ENCODE measurements at regions not wholly inside any gene's neighbourhood (a gene's known extent, or its start where the extent isn't known, plus 50 kb on each side); places are given as distances from the start of the nearest gene placed in this dataset.

GRCh38 chr14:42277840-42278239 lies 671.2 kb downstream of the LRFN5 start:
- H3K4me2 ChIP-seq (ENCODE audit: extremely low read depth, insufficient read depth, low read length), result no peak overlapping the region
- TF ChIP-seq, protein P1, sequence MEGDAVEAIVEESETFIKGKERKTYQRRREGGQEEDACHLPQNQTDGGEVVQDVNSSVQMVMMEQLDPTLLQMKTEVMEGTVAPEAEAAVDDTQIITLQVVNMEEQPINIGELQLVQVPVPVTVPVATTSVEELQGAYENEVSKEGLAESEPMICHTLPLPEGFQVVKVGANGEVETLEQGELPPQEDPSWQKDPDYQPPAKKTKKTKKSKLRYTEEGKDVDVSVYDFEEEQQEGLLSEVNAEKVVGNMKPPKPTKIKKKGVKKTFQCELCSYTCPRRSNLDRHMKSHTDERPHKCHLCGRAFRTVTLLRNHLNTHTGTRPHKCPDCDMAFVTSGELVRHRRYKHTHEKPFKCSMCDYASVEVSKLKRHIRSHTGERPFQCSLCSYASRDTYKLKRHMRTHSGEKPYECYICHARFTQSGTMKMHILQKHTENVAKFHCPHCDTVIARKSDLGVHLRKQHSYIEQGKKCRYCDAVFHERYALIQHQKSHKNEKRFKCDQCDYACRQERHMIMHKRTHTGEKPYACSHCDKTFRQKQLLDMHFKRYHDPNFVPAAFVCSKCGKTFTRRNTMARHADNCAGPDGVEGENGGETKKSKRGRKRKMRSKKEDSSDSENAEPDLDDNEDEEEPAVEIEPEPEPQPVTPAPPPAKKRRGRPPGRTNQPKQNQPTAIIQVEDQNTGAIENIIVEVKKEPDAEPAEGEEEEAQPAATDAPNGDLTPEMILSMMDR (conservative IDR thresholded peaks at IDR 0.05 in 1 of 2, IDR thresholded peaks at IDR 0.05 in 1 of 2; ENCODE audit: low read depth in 1 of 2, low read length in 2 of 2), result no peak
- TF ChIP-seq EZH2 (IDR thresholded peaks at IDR 0.05; ENCODE audit: low read length, missing control alignments), result no peak
- H3K36me3 ChIP-seq (ENCODE audit: control insufficient read depth, insufficient read depth, low read length), result no peaks in the 10 kb centered on the region
- no peaks in the 10 kb centered on the region for H3K79me2 ChIP-seq (ENCODE audit: control insufficient read depth, insufficient read depth, low read length)
- H3K9ac ChIP-seq (ENCODE audit: insufficient read depth, low read length), result no peak overlapping the region
- no peaks in the 10 kb centered on the region for H3K9me3 ChIP-seq (ENCODE audit: control insufficient read depth, insufficient read depth, low read depth, low read length)
- no peak overlapping the region for H3K27ac ChIP-seq (ENCODE audit: insufficient read depth, low read length)
- H3K4me1 ChIP-seq (ENCODE audit: control insufficient read depth, extremely low read depth, insufficient read depth, low read length), result no peaks in the 10 kb centered on the region
- no peak for DNase-seq (ENCODE audit: low read depth in 2 of 2)
- H2AFZ ChIP-seq (ENCODE audit: low read length), result no peak overlapping the region
- H4K20me1 ChIP-seq (ENCODE audit: control insufficient read depth, extremely low read depth, insufficient read depth, low read length), result no peaks in the 10 kb centered on the region
- peak overlapping the region in 1 of 4 experiments; percentile 28 for H3K4me3 ChIP-seq (replicated peaks in 1 of 4; ENCODE audit: control extremely low read depth in 1 of 4, insufficient read depth in 1 of 4, low read depth in 3 of 4, low read length in 4 of 4)
- H3K27me3 ChIP-seq (ENCODE audit: control insufficient read depth, insufficient read depth, low read length), result no peaks in the 10 kb centered on the region

DNA sequence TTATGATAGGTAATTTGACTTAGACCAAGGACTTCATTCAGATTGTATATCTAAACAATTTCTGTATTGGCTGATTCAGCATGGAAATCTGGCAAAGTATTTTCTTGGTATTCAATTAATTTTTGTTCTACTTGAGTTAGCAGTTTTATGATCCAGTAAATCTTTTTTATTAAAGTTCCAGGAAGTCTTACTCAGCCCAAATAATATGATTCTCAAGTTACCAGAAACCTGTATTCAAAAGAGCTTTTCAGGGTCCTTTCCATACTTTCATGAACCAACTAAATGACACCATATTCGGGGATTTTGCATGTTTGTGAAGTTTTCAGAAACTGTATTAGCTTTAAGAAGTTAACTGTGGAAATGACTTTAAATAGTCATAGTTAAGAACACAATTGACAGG lies 662.6 kb downstream of the LRFN5 start:
- no peaks in the 10 kb centered on the region for H4K20me1 ChIP-seq (ENCODE audit: control insufficient read depth, extremely low read depth, insufficient read depth, low read length)
- DNase-seq (ENCODE audit: low read depth in 2 of 2), result no peak
- H2AFZ ChIP-seq (ENCODE audit: low read length), result no peak overlapping the region
- no peaks in the 10 kb centered on the region for H3K79me2 ChIP-seq (ENCODE audit: control insufficient read depth, insufficient read depth, low read length)
- no peaks in the 10 kb centered on the region for H3K27me3 ChIP-seq (ENCODE audit: control insufficient read depth, insufficient read depth, low read length)
- H3K4me3 ChIP-seq (replicated peaks in 1 of 4; ENCODE audit: control extremely low read depth in 1 of 4, insufficient read depth in 1 of 4, low read depth in 3 of 4, low read length in 4 of 4), result no peak overlapping the region
- H3K36me3 ChIP-seq (ENCODE audit: control insufficient read depth, insufficient read depth, low read length), result no peaks in the 10 kb centered on the region
- no peak overlapping the region for H3K4me2 ChIP-seq (ENCODE audit: extremely low read depth, insufficient read depth, low read length)
- no peak overlapping the region for H3K27ac ChIP-seq (ENCODE audit: insufficient read depth, low read length)
- H3K9ac ChIP-seq (ENCODE audit: insufficient read depth, low read length), result no peak overlapping the region
- no peaks in the 10 kb centered on the region for H3K9me3 ChIP-seq (ENCODE audit: control insufficient read depth, insufficient read depth, low read depth, low read length)
- H3K4me1 ChIP-seq (ENCODE audit: control insufficient read depth, extremely low read depth, insufficient read depth, low read length), result no peaks in the 10 kb centered on the region
- no peak for TF ChIP-seq EZH2 (IDR thresholded peaks at IDR 0.05; ENCODE audit: low read length, missing control alignments)
- TF ChIP-seq, protein P1 (conservative IDR thresholded peaks at IDR 0.05 in 1 of 2, IDR thresholded peaks at IDR 0.05 in 1 of 2; ENCODE audit: low read depth in 1 of 2, low read length in 2 of 2), result no peak

DNA sequence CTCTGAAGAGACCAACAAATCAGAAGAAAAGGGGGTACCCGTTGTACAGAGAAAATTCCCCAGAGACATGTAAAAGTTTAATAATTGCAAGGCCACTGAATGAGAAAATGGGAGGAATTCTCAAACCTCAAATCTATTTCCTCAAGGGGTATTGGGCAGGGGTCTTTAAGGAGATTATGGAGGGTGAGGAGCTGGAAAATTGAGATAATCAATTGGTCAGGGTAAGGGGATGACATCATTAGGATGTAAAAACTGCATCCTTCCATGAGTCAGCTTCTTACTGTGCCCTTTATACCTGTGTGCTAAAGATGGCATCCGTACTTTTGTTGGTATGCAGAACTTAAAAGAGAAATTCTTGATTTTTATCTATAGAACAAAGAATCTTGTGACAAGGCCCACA lies 641.5 kb downstream of the LRFN5 start:
- H3K4me2 ChIP-seq (ENCODE audit: extremely low read depth, insufficient read depth, low read length), result no peak overlapping the region
- H3K9ac ChIP-seq (ENCODE audit: insufficient read depth, low read length), result no peak overlapping the region
- no peaks in the 10 kb centered on the region for H3K9me3 ChIP-seq (ENCODE audit: control insufficient read depth, insufficient read depth, low read depth, low read length)
- no peaks in the 10 kb centered on the region for H3K4me1 ChIP-seq (ENCODE audit: control insufficient read depth, extremely low read depth, insufficient read depth, low read length)
- no peaks in the 10 kb centered on the region for H4K20me1 ChIP-seq (ENCODE audit: control insufficient read depth, extremely low read depth, insufficient read depth, low read length)
- no peak overlapping the region for H3K27ac ChIP-seq (ENCODE audit: insufficient read depth, low read length)
- no peak overlapping the region for H3K4me3 ChIP-seq (replicated peaks in 1 of 4; ENCODE audit: control extremely low read depth in 1 of 4, insufficient read depth in 1 of 4, low read depth in 3 of 4, low read length in 4 of 4)
- no peaks in the 10 kb centered on the region for H3K36me3 ChIP-seq (ENCODE audit: control insufficient read depth, insufficient read depth, low read length)
- no peaks in the 10 kb centered on the region for H3K27me3 ChIP-seq (ENCODE audit: control insufficient read depth, insufficient read depth, low read length)
- H2AFZ ChIP-seq (ENCODE audit: low read length), result no peak overlapping the region
- no peaks in the 10 kb centered on the region for H3K79me2 ChIP-seq (ENCODE audit: control insufficient read depth, insufficient read depth, low read length)
- TF ChIP-seq EZH2 (IDR thresholded peaks at IDR 0.05; ENCODE audit: low read length, missing control alignments), result no peak
- TF ChIP-seq, protein P1 (conservative IDR thresholded peaks at IDR 0.05 in 1 of 2, IDR thresholded peaks at IDR 0.05 in 1 of 2; ENCODE audit: low read depth in 1 of 2, low read length in 2 of 2), result no peak
- DNase-seq (ENCODE audit: low read depth in 2 of 2), result no peak
